Spleen (tissue), 11 donors: ENCODE measurements at regions not wholly inside any gene's neighbourhood (a gene's known extent, or its start where the extent isn't known, plus 50 kb on each side); places are given as distances from the start of the nearest gene placed in this dataset.

Experiments
- DNase-seq: peaks from one replicate; pipeline ENCODE4 v3.0.0-alpha.2; 2020
- H3K27ac ChIP-seq, 8 donors: fragments of 200-600 bp; sonication (generic) in 7 of 8; 1 replicate in 4 of 8; 2 replicates in 4 of 8; pipeline versions ENCODE4 v1.5.0 to v1.8.0; 2016 to 2021; ENCODE audit warnings: inconsistent platforms in 4 of 8, mild to moderate bottlenecking in 4 of 8, moderate library complexity in 1 of 8
- H3K27me3 ChIP-seq, 7 donors: fragments of 200-600 bp; sonication (generic) in 6 of 7; replicated peaks in 1 of 7; 1 replicate in 4 of 7; 2 replicates in 3 of 7; pipeline versions ENCODE4 v1.5.0 to v1.8.0; 2016 to 2021; ENCODE audit warnings: inconsistent platforms in 3 of 7, mild to moderate bottlenecking in 1 of 7
- H3K36me3 ChIP-seq, 6 donors: fragments of 200-600 bp; sonication (generic) in 5 of 6; 1 replicate in 4 of 6; 2 replicates in 2 of 6; pipeline versions ENCODE4 v1.5.0 to v1.8.0; 2016 to 2021; ENCODE audit warnings: inconsistent platforms in 2 of 6
- H3K4me1 ChIP-seq, 6 donors: fragments of 200-600 bp; sonication (generic) in 5 of 6; 1 replicate in 3 of 6; 2 replicates in 3 of 6; pipeline versions ENCODE4 v1.5.0 to v1.8.0; 2016 to 2021; ENCODE audit warnings: inconsistent platforms in 3 of 6
- H3K4me3 ChIP-seq, 8 donors: fragments of 200-600 bp; sonication (generic) in 7 of 8; 1 replicate in 4 of 8; 2 replicates in 4 of 8; pipeline versions ENCODE4 v1.5.0 to v1.8.0; 2016 to 2021; ENCODE audit warnings: inconsistent platforms in 4 of 8, mild to moderate bottlenecking in 4 of 8, moderate library complexity in 2 of 8
- H3K9me3 ChIP-seq, 8 donors: fragments of 200-600 bp; sonication (generic) in 7 of 8; 1 replicate in 4 of 8; 2 replicates in 4 of 8; pipeline versions ENCODE4 v1.5.0 to v1.8.0; 2016 to 2021; ENCODE audit warnings: inconsistent platforms in 4 of 8
- CTCF ChIP-seq, 11 experiments: fragments of 200-600 bp in 7 of 11; fragments of 450-650 bp in 4 of 11; sonication (generic) in 4 of 11; IDR thresholded peaks in 8 of 11; conservative IDR thresholded peaks in 3 of 11; 1 replicate in 7 of 11; 2 replicates in 4 of 11; pipeline versions ENCODE4 v1.4.0 to v1.8.0; 2016 to 2021; ENCODE audit warnings: antibody characterized with exemption in 11 of 11, inconsistent platforms in 4 of 11, mild to moderate bottlenecking in 1 of 11
- POLR2A ChIP-seq, 3 donors: fragments of 450-650 bp; IDR thresholded peaks; one replicate each; pipeline ENCODE4 v1.5.1; 2017; ENCODE audit warnings: antibody characterized with exemption in 3 of 3, mild to moderate bottlenecking in 1 of 3
- POLR2AphosphoS5 ChIP-seq, 3 donors: sonication (generic); formaldehyde crosslinking; IDR thresholded peaks; one replicate each; pipeline ENCODE4 v1.5.1; 2017; ENCODE audit warnings: antibody characterized with exemption in 3 of 3
- WGBS, 5 donors: extraction: QIAGEN DNeasy Blood & Tissue Kit in 3 of 5; methylation state at CpG; one replicate each; pipeline versions ENCODE4 v1.1.5 to v1.1.7; 2013 to 2018; 5-methylcytosine and 5-hydroxymethylcytosine counted together
- intact Hi-C: fragments of 100-400 bp; cut with DNase I; formaldehyde crosslinking; loops from one replicate; pipeline ENCODE4 v1.15.0; 2023; ENCODE audit warnings: low total_unique reads
- donor health status: healthy with polysubstance abuse.
- donor health status: DM: no; HTN: no; CAD: no; lungs with moderate emphysema.
- donor health status: DM: no; HTN: no; CAD: no.
- donor health status: Bipolar disorder and iron deficiency.
- donor health status: healthy.
- donor health status: DM: no; HTN: no; CAD: no.
- donor health status: DM: yes; HTN: yes; CAD: no.

DNA sequence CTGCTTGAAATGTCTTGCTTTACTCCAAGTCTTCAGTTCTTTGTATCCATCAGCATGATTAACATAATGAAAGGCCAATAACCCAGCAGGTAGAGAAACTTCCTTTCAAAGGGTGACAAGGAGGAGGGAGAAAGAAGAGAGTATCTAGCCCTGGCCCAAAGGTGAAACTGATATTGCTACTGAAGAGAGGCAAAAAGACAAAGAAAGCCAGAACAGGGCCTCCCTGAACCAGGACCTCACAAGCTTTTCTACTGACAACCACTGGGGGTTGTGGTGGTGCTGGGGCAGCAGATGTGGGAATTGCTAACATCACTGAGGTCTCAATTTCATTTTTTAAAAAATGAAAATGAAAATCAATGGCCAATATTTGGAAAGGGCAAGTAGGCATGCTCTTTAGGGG, 234.1 kb downstream of the RSL24D1 start:
- Histone ChIP-seq H3K4me1 (no peaks in the 10 kb centered on the region), H3K27me3 (no peaks in the 10 kb centered on the region), H3K36me3 (no peaks in the 10 kb centered on the region), H3K4me3 (no peak overlapping the region), H3K9me3 (peaks cover 6 to 50% (median 35%) of the 10 kb centered on the region in 8 donors), H3K27ac (no peak overlapping the region)
- no peak for DNase-seq
- intact Hi-C loops = no loop called here
- TF ChIP-seq CTCF (IDR thresholded peaks at IDR 0.05 in 8 of 11, conservative IDR thresholded peaks at IDR 0.05 in 3 of 11) (no peak), POLR2A (IDR thresholded peaks at IDR 0.05) (no peak), POLR2AphosphoS5 (IDR thresholded peaks at IDR 0.05) (no peak)

DNA sequence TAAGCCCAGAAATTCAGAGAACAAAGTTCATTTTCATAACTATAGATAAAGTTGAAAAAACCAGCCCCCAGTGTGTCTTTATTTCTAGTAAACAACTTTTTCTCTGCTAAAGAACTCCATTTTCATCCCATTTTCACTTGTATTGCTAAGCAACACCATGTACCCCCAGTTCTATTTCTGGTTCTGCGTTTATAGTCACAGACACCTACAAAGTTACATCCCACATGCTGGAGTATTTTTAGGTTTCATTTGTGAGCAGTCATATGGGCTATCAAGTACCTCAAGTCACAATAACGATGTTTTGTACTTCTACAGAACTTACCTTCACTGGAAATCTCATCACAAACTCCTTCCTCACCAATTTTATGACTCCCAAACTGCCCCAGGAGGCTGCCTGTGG, 236.5 kb downstream of the RSL24D1 start:
- intact Hi-C loops = no loop called here
- TF ChIP-seq POLR2A (IDR thresholded peaks at IDR 0.05) (no peak), CTCF (IDR thresholded peaks at IDR 0.05 in 8 of 11, conservative IDR thresholded peaks at IDR 0.05 in 3 of 11) (no peak), POLR2AphosphoS5 (IDR thresholded peaks at IDR 0.05) (no peak)
- Histone ChIP-seq H3K36me3 (no peaks in the 10 kb centered on the region), H3K9me3 (peaks cover 6 to 26% (median 21%) of the 10 kb centered on the region in 8 donors), H3K4me3 (no peak overlapping the region), H3K27ac (no peak overlapping the region), H3K27me3 (no peaks in the 10 kb centered on the region), H3K4me1 (no peaks in the 10 kb centered on the region)
- WGBS, 5 donors = 61 to 77% (median 71%) methylated on average over 2 of the region's 2 CpGs
- no peak for DNase-seq

- WGBS, 5 donors = 80 to 89% (median 84%) methylated on average over 3 of the region's 3 CpGs
- no peak for TF ChIP-seq CTCF (IDR thresholded peaks at IDR 0.05 in 8 of 11, conservative IDR thresholded peaks at IDR 0.05 in 3 of 11)
- H3K36me3 ChIP-seq = no peaks in the 10 kb centered on the region
- no peak overlapping the region for H3K27ac ChIP-seq
- DNase-seq = no peak
- H3K27me3 ChIP-seq = no peaks in the 10 kb centered on the region
- H3K4me1 ChIP-seq = no peaks in the 10 kb centered on the region
- no peak overlapping the region for H3K4me3 ChIP-seq
- H3K9me3 ChIP-seq = peaks cover 0 to 9% (median 0%) of the 10 kb centered on the region in 8 donors
- intact Hi-C loops = no loop called here
Measured at GRCh38 chr15:54941417-54941816, 255.3 kb downstream of the RSL24D1 start.

- no peak for DNase-seq
- WGBS, 5 donors = 17 to 38% (median 20%) methylated on average over 1 of the region's 1 CpG
- H3K4me3 ChIP-seq = no peak overlapping the region
- no peaks in the 10 kb centered on the region for H3K27me3 ChIP-seq
- TF ChIP-seq POLR2A (IDR thresholded peaks at IDR 0.05) (no peak), POLR2AphosphoS5 (IDR thresholded peaks at IDR 0.05) (no peak), CTCF (IDR thresholded peaks at IDR 0.05 in 8 of 11, conservative IDR thresholded peaks at IDR 0.05 in 3 of 11) (no peak)
- no peaks in the 10 kb centered on the region for H3K4me1 ChIP-seq
- intact Hi-C loops = no loop called here
- H3K36me3 ChIP-seq = no peaks in the 10 kb centered on the region
- peaks cover 0 to 8% (median 1%) of the 10 kb centered on the region in 8 donors for H3K9me3 ChIP-seq
- H3K27ac ChIP-seq = no peak overlapping the region
Measured at GRCh38 chr15:54917312-54917711, 279.4 kb downstream of the RSL24D1 start.
